HepG2 (cell line): ENCODE measurements at regions not wholly inside any gene's neighbourhood (a gene's known extent, or its start where the extent isn't known, plus 50 kb on each side); places are given as distances from the start of the nearest gene placed in this dataset.

Experiments used
- ADNP ChIP-seq: sonication (generic); formaldehyde crosslinking; IDR thresholded peaks from 2 replicates; pipeline ENCODE4 v1.4.0; 2020; ENCODE audit warnings: missing genetic modification reagents
- GZF1 ChIP-seq: sonication (generic); formaldehyde crosslinking; IDR thresholded peaks from 2 replicates; pipeline ENCODE4 v1.5.1; 2020; ENCODE audit warnings: mild to moderate bottlenecking, missing genetic modification reagents
- JUND ChIP-seq: sonication (generic); formaldehyde crosslinking; IDR thresholded peaks from 2 replicates; pipeline ENCODE4 v1.8.0; 2022; ENCODE audit warnings: mild to moderate bottlenecking, missing genetic modification reagents
- KDM3A ChIP-seq: IDR thresholded peaks from 2 replicates; pipeline ENCODE4 v1.6.1; 2018; ENCODE audit warnings: low read depth, missing compliant biosample characterization
- RCOR2 ChIP-seq: IDR thresholded peaks from 2 replicates; pipeline ENCODE4 v1.6.1; 2016; ENCODE audit warnings: missing biosample characterization, missing genetic modification reagents
- ZBTB7A ChIP-seq: sonication (generic); formaldehyde crosslinking; IDR thresholded peaks from 2 replicates; pipeline ENCODE4 v1.8.0; 2022; ENCODE audit warnings: mild to moderate bottlenecking, missing genetic modification reagents
- ZNF431 ChIP-seq: sonication (generic); formaldehyde crosslinking; IDR thresholded peaks from 2 replicates; pipeline ENCODE4 v1.9.0; 2022; ENCODE audit warnings: missing genetic modification reagents, low read depth, mild to moderate bottlenecking, borderline replicate concordance
- TF ChIP-seq, protein P1 (sequence below): sonication (generic); formaldehyde crosslinking; IDR thresholded peaks from 2 replicates; pipeline ENCODE4 v1.4.0; 2020; ENCODE audit warnings: mild to moderate bottlenecking, missing genetic modification reagents, borderline replicate concordance
- TF ChIP-seq, protein P2 (sequence below): IDR thresholded peaks from 2 replicates; pipeline ENCODE4 v1.4.0; 2020; ENCODE audit warnings: mild to moderate bottlenecking, missing genetic modification reagents

DNA sequence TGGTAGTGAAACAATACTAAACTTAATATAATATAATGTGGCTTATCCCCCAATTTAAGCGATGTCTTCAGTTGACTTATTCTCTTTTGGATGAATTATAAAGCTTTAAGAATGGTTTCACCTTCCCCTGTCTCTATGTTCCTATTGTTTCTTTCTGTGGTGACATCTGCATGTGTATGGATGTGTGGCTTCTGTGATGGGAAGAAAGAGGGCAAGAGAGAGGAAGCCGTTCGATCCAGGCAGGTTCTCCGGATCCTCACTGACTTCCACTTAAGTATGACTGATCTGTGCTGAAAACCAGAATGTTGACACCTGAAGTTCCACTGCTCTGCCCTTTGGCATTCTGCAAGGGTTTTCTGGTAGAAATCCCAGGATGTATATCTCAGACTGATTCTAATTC lies 1150.8 kb downstream of the STPG2 start (continued):
- TF ChIP-seq, protein P1, sequence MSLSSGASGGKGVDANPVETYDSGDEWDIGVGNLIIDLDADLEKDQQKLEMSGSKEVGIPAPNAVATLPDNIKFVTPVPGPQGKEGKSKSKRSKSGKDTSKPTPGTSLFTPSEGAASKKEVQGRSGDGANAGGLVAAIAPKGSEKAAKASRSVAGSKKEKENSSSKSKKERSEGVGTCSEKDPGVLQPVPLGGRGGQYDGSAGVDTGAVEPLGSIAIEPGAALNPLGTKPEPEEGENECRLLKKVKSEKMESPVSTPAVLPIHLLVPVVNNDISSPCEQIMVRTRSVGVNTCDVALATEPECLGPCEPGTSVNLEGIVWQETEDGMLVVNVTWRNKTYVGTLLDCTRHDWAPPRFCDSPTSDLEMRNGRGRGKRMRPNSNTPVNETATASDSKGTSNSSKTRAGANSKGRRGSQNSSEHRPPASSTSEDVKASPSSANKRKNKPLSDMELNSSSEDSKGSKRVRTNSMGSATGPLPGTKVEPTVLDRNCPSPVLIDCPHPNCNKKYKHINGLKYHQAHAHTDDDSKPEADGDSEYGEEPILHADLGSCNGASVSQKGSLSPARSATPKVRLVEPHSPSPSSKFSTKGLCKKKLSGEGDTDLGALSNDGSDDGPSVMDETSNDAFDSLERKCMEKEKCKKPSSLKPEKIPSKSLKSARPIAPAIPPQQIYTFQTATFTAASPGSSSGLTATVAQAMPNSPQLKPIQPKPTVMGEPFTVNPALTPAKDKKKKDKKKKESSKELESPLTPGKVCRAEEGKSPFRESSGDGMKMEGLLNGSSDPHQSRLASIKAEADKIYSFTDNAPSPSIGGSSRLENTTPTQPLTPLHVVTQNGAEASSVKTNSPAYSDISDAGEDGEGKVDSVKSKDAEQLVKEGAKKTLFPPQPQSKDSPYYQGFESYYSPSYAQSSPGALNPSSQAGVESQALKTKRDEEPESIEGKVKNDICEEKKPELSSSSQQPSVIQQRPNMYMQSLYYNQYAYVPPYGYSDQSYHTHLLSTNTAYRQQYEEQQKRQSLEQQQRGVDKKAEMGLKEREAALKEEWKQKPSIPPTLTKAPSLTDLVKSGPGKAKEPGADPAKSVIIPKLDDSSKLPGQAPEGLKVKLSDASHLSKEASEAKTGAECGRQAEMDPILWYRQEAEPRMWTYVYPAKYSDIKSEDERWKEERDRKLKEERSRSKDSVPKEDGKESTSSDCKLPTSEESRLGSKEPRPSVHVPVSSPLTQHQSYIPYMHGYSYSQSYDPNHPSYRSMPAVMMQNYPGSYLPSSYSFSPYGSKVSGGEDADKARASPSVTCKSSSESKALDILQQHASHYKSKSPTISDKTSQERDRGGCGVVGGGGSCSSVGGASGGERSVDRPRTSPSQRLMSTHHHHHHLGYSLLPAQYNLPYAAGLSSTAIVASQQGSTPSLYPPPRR (CRISPR knock-in tag): no peak
- TF ChIP-seq KDM3A (CRISPR knock-in tag) (no peak), ADNP (CRISPR knock-in tag) (no peak), ZNF431 (CRISPR knock-in tag) (no peak), JUND (no peak), ZBTB7A (CRISPR knock-in tag) (no peak), RCOR2 (CRISPR knock-in tag) (no peak), GZF1 (CRISPR knock-in tag) (no peak)
- TF ChIP-seq, protein P2, sequence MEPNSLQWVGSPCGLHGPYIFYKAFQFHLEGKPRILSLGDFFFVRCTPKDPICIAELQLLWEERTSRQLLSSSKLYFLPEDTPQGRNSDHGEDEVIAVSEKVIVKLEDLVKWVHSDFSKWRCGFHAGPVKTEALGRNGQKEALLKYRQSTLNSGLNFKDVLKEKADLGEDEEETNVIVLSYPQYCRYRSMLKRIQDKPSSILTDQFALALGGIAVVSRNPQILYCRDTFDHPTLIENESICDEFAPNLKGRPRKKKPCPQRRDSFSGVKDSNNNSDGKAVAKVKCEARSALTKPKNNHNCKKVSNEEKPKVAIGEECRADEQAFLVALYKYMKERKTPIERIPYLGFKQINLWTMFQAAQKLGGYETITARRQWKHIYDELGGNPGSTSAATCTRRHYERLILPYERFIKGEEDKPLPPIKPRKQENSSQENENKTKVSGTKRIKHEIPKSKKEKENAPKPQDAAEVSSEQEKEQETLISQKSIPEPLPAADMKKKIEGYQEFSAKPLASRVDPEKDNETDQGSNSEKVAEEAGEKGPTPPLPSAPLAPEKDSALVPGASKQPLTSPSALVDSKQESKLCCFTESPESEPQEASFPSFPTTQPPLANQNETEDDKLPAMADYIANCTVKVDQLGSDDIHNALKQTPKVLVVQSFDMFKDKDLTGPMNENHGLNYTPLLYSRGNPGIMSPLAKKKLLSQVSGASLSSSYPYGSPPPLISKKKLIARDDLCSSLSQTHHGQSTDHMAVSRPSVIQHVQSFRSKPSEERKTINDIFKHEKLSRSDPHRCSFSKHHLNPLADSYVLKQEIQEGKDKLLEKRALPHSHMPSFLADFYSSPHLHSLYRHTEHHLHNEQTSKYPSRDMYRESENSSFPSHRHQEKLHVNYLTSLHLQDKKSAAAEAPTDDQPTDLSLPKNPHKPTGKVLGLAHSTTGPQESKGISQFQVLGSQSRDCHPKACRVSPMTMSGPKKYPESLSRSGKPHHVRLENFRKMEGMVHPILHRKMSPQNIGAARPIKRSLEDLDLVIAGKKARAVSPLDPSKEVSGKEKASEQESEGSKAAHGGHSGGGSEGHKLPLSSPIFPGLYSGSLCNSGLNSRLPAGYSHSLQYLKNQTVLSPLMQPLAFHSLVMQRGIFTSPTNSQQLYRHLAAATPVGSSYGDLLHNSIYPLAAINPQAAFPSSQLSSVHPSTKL (CRISPR knock-in tag): no peak
